ENCODE measurements at regions not wholly inside any gene's neighbourhood (a gene's known extent, or its start where the extent isn't known, plus 50 kb on each side); places are given as distances from the start of the nearest gene placed in this dataset.

GRCh38 chr2:145431181-145431951 lies 911.4 kb upstream of the ZEB2 start:
- Histone ChIP-seq H3K36me3 (ENCODE audit: control insufficient read depth in 5 of 5, insufficient read depth in 5 of 5, low read length in 5 of 5) (no peaks in the 10 kb centered on the region), H3K27me3 (ENCODE audit: control insufficient read depth in 5 of 5, insufficient read depth in 4 of 5, low read length in 5 of 5) (no peaks in the 10 kb centered on the region), H3K9ac (ENCODE audit: low read length in 5 of 5) (no peak overlapping the region), H3K4me1 (ENCODE audit: control insufficient read depth in 5 of 5, insufficient read depth in 5 of 5, low read length in 5 of 5) (no peaks in the 10 kb centered on the region), H3K9me3 (ENCODE audit: control insufficient read depth in 5 of 5, low read length in 5 of 5) (no peaks in the 10 kb centered on the region), H3K4me3 (ENCODE audit: low read depth in 1 of 5, low read length in 5 of 5) (no peak overlapping the region), H3K27ac (ENCODE audit: low read depth, low read length) (no peak overlapping the region)

GRCh38 chr2:145423809-145424208 lies 903.9 kb upstream of the ZEB2 start:
- Histone ChIP-seq H3K36me3 (ENCODE audit: control insufficient read depth in 5 of 5, insufficient read depth in 5 of 5, low read length in 5 of 5) (no peaks in the 10 kb centered on the region), H3K9me3 (ENCODE audit: control insufficient read depth in 5 of 5, low read length in 5 of 5) (peaks cover 0 to 15% (median 7%) of the 10 kb centered on the region in 5 donors), H3K9ac (ENCODE audit: low read length in 5 of 5) (no peak overlapping the region), H3K4me3 (ENCODE audit: low read depth in 1 of 5, low read length in 5 of 5) (no peak overlapping the region), H3K4me1 (ENCODE audit: control insufficient read depth in 5 of 5, insufficient read depth in 5 of 5, low read length in 5 of 5) (no peaks in the 10 kb centered on the region), H3K27me3 (ENCODE audit: control insufficient read depth in 5 of 5, insufficient read depth in 4 of 5, low read length in 5 of 5) (no peaks in the 10 kb centered on the region), H3K27ac (ENCODE audit: low read depth, low read length) (no peak overlapping the region)

GRCh38 chr2:145422576-145422975 lies 902.7 kb upstream of the ZEB2 start:
- Histone ChIP-seq H3K27ac (ENCODE audit: low read depth, low read length) (no peak overlapping the region), H3K4me3 (ENCODE audit: low read depth in 1 of 5, low read length in 5 of 5) (no peak overlapping the region), H3K27me3 (ENCODE audit: control insufficient read depth in 5 of 5, insufficient read depth in 4 of 5, low read length in 5 of 5) (no peaks in the 10 kb centered on the region), H3K36me3 (ENCODE audit: control insufficient read depth in 5 of 5, insufficient read depth in 5 of 5, low read length in 5 of 5) (no peaks in the 10 kb centered on the region), H3K9ac (ENCODE audit: low read length in 5 of 5) (no peak overlapping the region), H3K9me3 (ENCODE audit: control insufficient read depth in 5 of 5, low read length in 5 of 5) (peaks cover 0 to 15% (median 7%) of the 10 kb centered on the region in 5 donors), H3K4me1 (ENCODE audit: control insufficient read depth in 5 of 5, insufficient read depth in 5 of 5, low read length in 5 of 5) (no peaks in the 10 kb centered on the region)

- no peaks in the 10 kb centered on the region for H3K4me1 ChIP-seq (ENCODE audit: control insufficient read depth in 5 of 5, insufficient read depth in 5 of 5, low read length in 5 of 5)
- H3K27me3 ChIP-seq (ENCODE audit: control insufficient read depth in 5 of 5, insufficient read depth in 4 of 5, low read length in 5 of 5): no peaks in the 10 kb centered on the region
- no peak overlapping the region for H3K27ac ChIP-seq (ENCODE audit: low read depth, low read length)
- H3K36me3 ChIP-seq (ENCODE audit: control insufficient read depth in 5 of 5, insufficient read depth in 5 of 5, low read length in 5 of 5): no peaks in the 10 kb centered on the region
- peaks cover 0 to 15% (median 7%) of the 10 kb centered on the region in 5 donors for H3K9me3 ChIP-seq (ENCODE audit: control insufficient read depth in 5 of 5, low read length in 5 of 5)
- H3K4me3 ChIP-seq (ENCODE audit: low read depth in 1 of 5, low read length in 5 of 5): no peak overlapping the region
- no peak overlapping the region for H3K9ac ChIP-seq (ENCODE audit: low read length in 5 of 5)
Measured at GRCh38 chr2:145421841-145422240, 901.9 kb upstream of the ZEB2 start.

- Histone ChIP-seq H3K36me3 (ENCODE audit: control insufficient read depth in 5 of 5, insufficient read depth in 5 of 5, low read length in 5 of 5) (no peaks in the 10 kb centered on the region), H3K9me3 (ENCODE audit: control insufficient read depth in 5 of 5, low read length in 5 of 5) (peaks cover 0 to 7% (median 3%) of the 10 kb centered on the region in 5 donors), H3K4me1 (ENCODE audit: control insufficient read depth in 5 of 5, insufficient read depth in 5 of 5, low read length in 5 of 5) (peaks cover 0 to 4% (median 0%) of the 10 kb centered on the region in 5 donors), H3K27ac (ENCODE audit: low read depth, low read length) (no peak overlapping the region), H3K9ac (ENCODE audit: low read length in 5 of 5) (no peak overlapping the region), H3K27me3 (ENCODE audit: control insufficient read depth in 5 of 5, insufficient read depth in 4 of 5, low read length in 5 of 5) (no peaks in the 10 kb centered on the region), H3K4me3 (ENCODE audit: low read depth in 1 of 5, low read length in 5 of 5) (no peak overlapping the region)
Measured at GRCh38 chr2:145416640-145417039, 896.7 kb upstream of the ZEB2 start.

- Histone ChIP-seq H3K27ac (ENCODE audit: low read depth, low read length) (no peak overlapping the region), H3K9ac (ENCODE audit: low read length in 5 of 5) (no peak overlapping the region), H3K4me1 (ENCODE audit: control insufficient read depth in 5 of 5, insufficient read depth in 5 of 5, low read length in 5 of 5) (peaks cover 0 to 4% (median 0%) of the 10 kb centered on the region in 5 donors), H3K27me3 (ENCODE audit: control insufficient read depth in 5 of 5, insufficient read depth in 4 of 5, low read length in 5 of 5) (no peaks in the 10 kb centered on the region), H3K36me3 (ENCODE audit: control insufficient read depth in 5 of 5, insufficient read depth in 5 of 5, low read length in 5 of 5) (no peaks in the 10 kb centered on the region), H3K9me3 (ENCODE audit: control insufficient read depth in 5 of 5, low read length in 5 of 5) (peaks cover 0 to 3% (median 0%) of the 10 kb centered on the region in 5 donors), H3K4me3 (ENCODE audit: low read depth in 1 of 5, low read length in 5 of 5) (no peak overlapping the region)
Measured at GRCh38 chr2:145415151-145415550, 895.2 kb upstream of the ZEB2 start.

GRCh38 chr2:145413261-145414030 lies 893.5 kb upstream of the ZEB2 start:
- H3K9ac ChIP-seq (ENCODE audit: low read length in 5 of 5): no peak overlapping the region
- H3K27ac ChIP-seq (ENCODE audit: low read depth, low read length): no peak overlapping the region
- H3K4me3 ChIP-seq (ENCODE audit: low read depth in 1 of 5, low read length in 5 of 5): no peak overlapping the region
- H3K9me3 ChIP-seq (ENCODE audit: control insufficient read depth in 5 of 5, low read length in 5 of 5): peaks cover 0 to 3% (median 0%) of the 10 kb centered on the region in 5 donors
- peaks cover 0 to 4% (median 0%) of the 10 kb centered on the region in 5 donors for H3K4me1 ChIP-seq (ENCODE audit: control insufficient read depth in 5 of 5, insufficient read depth in 5 of 5, low read length in 5 of 5)
- H3K27me3 ChIP-seq (ENCODE audit: control insufficient read depth in 5 of 5, insufficient read depth in 4 of 5, low read length in 5 of 5): no peaks in the 10 kb centered on the region
- no peaks in the 10 kb centered on the region for H3K36me3 ChIP-seq (ENCODE audit: control insufficient read depth in 5 of 5, insufficient read depth in 5 of 5, low read length in 5 of 5)

- no peak overlapping the region for H3K27ac ChIP-seq (ENCODE audit: low read depth, low read length)
- no peaks in the 10 kb centered on the region for H3K36me3 ChIP-seq (ENCODE audit: control insufficient read depth in 5 of 5, insufficient read depth in 5 of 5, low read length in 5 of 5)
Measured at GRCh38 chr2:145412155-145412554, 892.2 kb upstream of the ZEB2 start.

GRCh38 chr2:145411493-145411892 lies 891.6 kb upstream of the ZEB2 start:
- Histone ChIP-seq H3K36me3 (ENCODE audit: control insufficient read depth in 5 of 5, insufficient read depth in 5 of 5, low read length in 5 of 5) (no peaks in the 10 kb centered on the region), H3K4me1 (ENCODE audit: control insufficient read depth in 5 of 5, insufficient read depth in 5 of 5, low read length in 5 of 5) (peaks cover 0 to 4% (median 0%) of the 10 kb centered on the region in 5 donors), H3K4me3 (ENCODE audit: low read depth in 1 of 5, low read length in 5 of 5) (no peak overlapping the region), H3K9me3 (ENCODE audit: control insufficient read depth in 5 of 5, low read length in 5 of 5) (peaks cover 0 to 3% (median 0%) of the 10 kb centered on the region in 5 donors), H3K9ac (ENCODE audit: low read length in 5 of 5) (no peak overlapping the region), H3K27me3 (ENCODE audit: control insufficient read depth in 5 of 5, insufficient read depth in 4 of 5, low read length in 5 of 5) (no peaks in the 10 kb centered on the region), H3K27ac (ENCODE audit: low read depth, low read length) (no peak overlapping the region)

More at GRCh38 chr2:145412155-145412554, 892.2 kb upstream of the ZEB2 start:
- Histone ChIP-seq H3K4me3 (ENCODE audit: low read depth in 1 of 5, low read length in 5 of 5) (no peak overlapping the region), H3K27me3 (ENCODE audit: control insufficient read depth in 5 of 5, insufficient read depth in 4 of 5, low read length in 5 of 5) (no peaks in the 10 kb centered on the region), H3K4me1 (ENCODE audit: control insufficient read depth in 5 of 5, insufficient read depth in 5 of 5, low read length in 5 of 5) (peaks cover 0 to 4% (median 0%) of the 10 kb centered on the region in 5 donors), H3K9ac (ENCODE audit: low read length in 5 of 5) (no peak overlapping the region), H3K9me3 (ENCODE audit: control insufficient read depth in 5 of 5, low read length in 5 of 5) (peaks cover 0 to 3% (median 0%) of the 10 kb centered on the region in 5 donors)

GRCh38 chr2:145410086-145410485 lies 890.2 kb upstream of the ZEB2 start:
- Histone ChIP-seq H3K36me3 (ENCODE audit: control insufficient read depth in 5 of 5, insufficient read depth in 5 of 5, low read length in 5 of 5) (no peaks in the 10 kb centered on the region), H3K27me3 (ENCODE audit: control insufficient read depth in 5 of 5, insufficient read depth in 4 of 5, low read length in 5 of 5) (no peaks in the 10 kb centered on the region), H3K27ac (ENCODE audit: low read depth, low read length) (no peak overlapping the region), H3K4me1 (ENCODE audit: control insufficient read depth in 5 of 5, insufficient read depth in 5 of 5, low read length in 5 of 5) (peaks cover 0 to 4% (median 0%) of the 10 kb centered on the region in 5 donors), H3K9ac (ENCODE audit: low read length in 5 of 5) (no peak overlapping the region), H3K9me3 (ENCODE audit: control insufficient read depth in 5 of 5, low read length in 5 of 5) (peaks cover 0 to 1% (median 0%) of the 10 kb centered on the region in 5 donors), H3K4me3 (ENCODE audit: low read depth in 1 of 5, low read length in 5 of 5) (no peak overlapping the region)
